Mesendoderm (in vitro differentiated cells): ENCODE measurements at regions not wholly inside any gene's neighbourhood (a gene's known extent, or its start where the extent isn't known, plus 50 kb on each side); places are given as distances from the start of the nearest gene placed in this dataset.

Experiments used
- DNase-seq: peaks from one replicate; pipeline ENCODE4 v3.0.0; 2013
- H2AK5ac ChIP-seq: 2 replicates; pipeline ENCODE4 v1.6.1; 2013; ENCODE audit warnings: low read length, inconsistent platforms
- H2BK120ac ChIP-seq: 2 replicates; pipeline ENCODE4 v1.6.1; 2013; ENCODE audit warnings: low read depth, mild to moderate bottlenecking, low read length, moderate library complexity, mixed read lengths
- H2BK15ac ChIP-seq: replicated peaks from 2 replicates; pipeline ENCODE4 v1.6.1; 2013; ENCODE audit warnings: low read depth, mild to moderate bottlenecking, moderate library complexity
- H2BK5ac ChIP-seq: 2 replicates; pipeline ENCODE4 v1.6.1; 2013; ENCODE audit warnings: low read length, inconsistent platforms
- H3K18ac ChIP-seq: 2 replicates; pipeline ENCODE4 v1.6.1; 2013; ENCODE audit warnings: mild to moderate bottlenecking, low read length, mixed read lengths
- H3K23ac ChIP-seq: one replicate; pipeline ENCODE4 v1.6.1; 2013; ENCODE audit warnings: low read length
- H3K27ac ChIP-seq: 2 replicates; pipeline ENCODE4 v1.5.1; 2013; ENCODE audit warnings: low read depth, mild to moderate bottlenecking, inconsistent platforms, low read length, moderate library complexity
- H3K27me3 ChIP-seq: 2 replicates; pipeline ENCODE4 v1.6.1; 2013; ENCODE audit warnings: low read length, control low read depth, mild to moderate bottlenecking, inconsistent platforms; ENCODE audit not compliant: insufficient read depth, poor library complexity
- H3K36me3 ChIP-seq: 2 replicates; pipeline ENCODE4 v1.6.1; 2013; ENCODE audit warnings: low read length, inconsistent platforms; ENCODE audit not compliant: control insufficient read depth, insufficient read depth
- H3K4ac ChIP-seq: one replicate; pipeline ENCODE4 v1.6.1; 2013; ENCODE audit warnings: low read depth, mild to moderate bottlenecking, low read length, moderate library complexity
- H3K4me1 ChIP-seq: 2 replicates; pipeline ENCODE4 v1.6.1; 2013; ENCODE audit warnings: low read depth, low read length, inconsistent platforms; ENCODE audit not compliant: control insufficient read depth
- H3K4me2 ChIP-seq: 2 replicates; pipeline ENCODE4 v1.6.1; 2013; ENCODE audit warnings: low read length
- H3K4me3 ChIP-seq: 2 replicates; pipeline ENCODE4 v1.5.1; 2013; ENCODE audit warnings: mild to moderate bottlenecking, low read length
- H3K56ac ChIP-seq: one replicate; pipeline ENCODE4 v1.6.1; 2013; ENCODE audit warnings: low read length
- H3K79me1 ChIP-seq: 2 replicates; pipeline ENCODE4 v1.6.1; 2013; ENCODE audit warnings: low read length, inconsistent platforms
- H3K79me2 ChIP-seq: 2 replicates; pipeline ENCODE4 v1.6.1; 2013; ENCODE audit warnings: mild to moderate bottlenecking, low read length; ENCODE audit not compliant: control insufficient read depth, insufficient read depth
- H3K9ac ChIP-seq: 2 replicates; pipeline ENCODE4 v1.6.1; 2013; ENCODE audit warnings: low read length, inconsistent platforms
- H4K5ac ChIP-seq: one replicate; pipeline ENCODE4 v1.6.1; 2013; ENCODE audit warnings: low read length
- H4K8ac ChIP-seq: one replicate; pipeline ENCODE4 v1.6.1; 2013; ENCODE audit warnings: low read depth, mild to moderate bottlenecking, control low read depth, low read length, moderate library complexity
- WGBS: extraction: QIAGEN DNeasy Blood & Tissue Kit; methylation state at CpG from one replicate; pipeline ENCODE4 v1.1.7; 2013; ENCODE audit warnings: low lambda C conversion rate, missing lambda C conversion rate; ENCODE audit not compliant: insufficient coverage; ENCODE audit errors: extremely low coverage; 5-methylcytosine and 5-hydroxymethylcytosine counted together

DNA sequence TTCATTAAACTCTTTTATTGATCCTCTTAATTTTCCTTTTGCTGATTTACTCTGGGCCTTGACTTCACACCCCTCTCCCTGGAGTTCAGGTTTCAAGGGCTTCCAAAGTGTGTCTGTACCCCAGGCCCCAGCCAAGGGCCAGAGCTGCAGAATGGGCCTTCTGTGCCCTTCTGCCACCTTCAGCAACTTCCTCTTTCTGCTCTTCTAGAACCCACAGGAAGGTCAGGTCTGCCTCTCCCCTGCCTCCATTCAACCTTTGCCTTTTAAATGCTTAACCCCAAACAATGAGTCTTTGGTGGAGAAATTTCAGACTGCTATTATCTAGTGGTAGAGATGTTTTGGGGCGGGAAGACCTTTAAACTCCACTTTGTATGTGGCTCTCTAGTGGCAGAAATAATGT is 63.1 kb downstream of the TSN start:
- Histone ChIP-seq H3K9ac (no peak overlapping the region), H3K4me2 (no peak overlapping the region), H3K18ac (no peak overlapping the region), H4K8ac (no peak overlapping the region), H3K4ac (no peak overlapping the region), H2BK15ac (no peak overlapping the region), H4K5ac (no peak overlapping the region), H3K23ac (no peak overlapping the region), H2BK5ac (no peak overlapping the region), H2BK120ac (no peak overlapping the region), H3K27ac (no peak overlapping the region), H3K4me3 (no peak overlapping the region), H3K36me3 (no peaks in the 10 kb centered on the region), H3K79me1 (no peaks in the 10 kb centered on the region), H3K4me1 (no peaks in the 10 kb centered on the region), H3K56ac (no peak overlapping the region), H3K27me3 (no peaks in the 10 kb centered on the region), H2AK5ac (no peak overlapping the region), H3K79me2 (no peaks in the 10 kb centered on the region)
- DNase-seq = no peak
- no CpG with 5 or more reads among the region's 1 CpG for WGBS

DNA sequence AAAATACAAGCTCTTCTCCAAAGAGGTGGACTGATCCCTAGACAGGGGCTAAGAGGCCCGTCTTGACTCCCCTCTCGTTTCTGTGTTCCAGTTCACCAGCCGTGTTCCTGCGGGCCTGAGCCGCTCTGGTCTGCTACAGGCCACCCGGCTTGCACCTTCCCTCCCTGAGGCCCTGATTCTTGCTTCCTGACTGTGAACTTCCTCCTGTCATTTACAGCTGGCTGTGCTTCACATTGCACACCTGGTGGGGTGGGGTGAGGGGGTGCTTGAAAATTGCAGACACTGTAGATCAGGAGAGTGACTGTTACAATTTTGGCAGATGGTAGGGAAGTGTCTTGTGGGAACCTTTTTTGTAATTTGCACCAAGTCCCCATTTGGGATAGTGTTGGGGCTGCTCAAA is 64.4 kb downstream of the TSN start:
- no CpG with 5 or more reads among the region's 6 CpGs for WGBS
- H3K4ac ChIP-seq = no peak overlapping the region

DNA sequence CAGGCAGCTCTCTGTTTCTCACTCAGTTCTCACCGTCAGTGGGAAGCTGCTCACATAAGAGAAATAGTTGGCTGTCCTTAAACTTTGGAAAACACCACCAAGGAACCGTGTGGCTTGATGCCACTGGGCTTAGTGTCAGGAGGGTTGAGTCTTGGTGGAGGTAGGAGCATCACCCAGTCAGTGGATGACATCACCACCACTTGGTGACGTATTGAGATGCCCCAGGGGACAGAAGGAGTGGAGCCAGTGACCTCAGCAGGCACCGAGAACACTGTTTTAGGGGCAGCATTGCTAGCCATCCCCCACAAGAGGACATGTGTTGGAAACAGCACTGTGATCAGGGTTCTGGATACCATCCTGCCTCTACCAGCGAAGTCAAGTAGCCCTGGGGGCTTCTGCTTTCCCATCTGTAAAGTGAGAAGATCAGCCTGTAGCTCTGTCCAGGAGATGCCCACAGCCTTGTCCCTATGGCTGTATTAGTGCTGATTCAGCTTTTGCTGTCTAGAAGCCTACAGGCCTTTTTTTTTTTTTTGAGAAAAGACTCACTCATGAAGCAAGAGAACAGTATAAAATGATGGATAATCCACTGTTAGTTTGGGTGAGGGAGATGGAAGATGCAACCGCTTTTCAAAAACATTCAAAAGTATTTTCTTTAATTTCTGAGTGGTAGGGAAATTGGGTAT is 66.2 kb downstream of the TSN start:
- H2BK15ac ChIP-seq = no peak overlapping the region
- H3K4ac ChIP-seq = no peak overlapping the region
- H3K4me3 ChIP-seq = no peak overlapping the region
- H3K27ac ChIP-seq = no peak overlapping the region
- no peak overlapping the region for H3K56ac ChIP-seq
- WGBS = no CpG with 5 or more reads among the region's 6 CpGs
- no peaks in the 10 kb centered on the region for H3K36me3 ChIP-seq
- H2BK120ac ChIP-seq = no peak overlapping the region
- no peak overlapping the region for H4K8ac ChIP-seq
- H2BK5ac ChIP-seq = no peak overlapping the region
- no peak overlapping the region for H2AK5ac ChIP-seq
- H3K23ac ChIP-seq = no peak overlapping the region
- H3K79me1 ChIP-seq = no peaks in the 10 kb centered on the region
- no peaks in the 10 kb centered on the region for H3K79me2 ChIP-seq
- no peak overlapping the region for H3K4me2 ChIP-seq
- H4K5ac ChIP-seq = no peak overlapping the region
- H3K27me3 ChIP-seq = no peaks in the 10 kb centered on the region
- H3K9ac ChIP-seq = no peak overlapping the region
- H3K18ac ChIP-seq = no peak overlapping the region
- no peak for DNase-seq
- H3K4me1 ChIP-seq = no peaks in the 10 kb centered on the region

More for the DNA sequence above, 64.4 kb downstream of the TSN start:
- no peak overlapping the region for H3K23ac ChIP-seq
- no peaks in the 10 kb centered on the region for H3K36me3 ChIP-seq
- H4K8ac ChIP-seq = no peak overlapping the region
- no peak overlapping the region for H3K56ac ChIP-seq
- no peaks in the 10 kb centered on the region for H3K79me1 ChIP-seq
- no peak overlapping the region for H2BK5ac ChIP-seq
- no peak for DNase-seq
- no peak overlapping the region for H3K9ac ChIP-seq
- H3K27ac ChIP-seq = no peak overlapping the region
- H2BK15ac ChIP-seq = no peak overlapping the region
- H3K4me3 ChIP-seq = no peak overlapping the region
- no peaks in the 10 kb centered on the region for H3K79me2 ChIP-seq
- no peaks in the 10 kb centered on the region for H3K4me1 ChIP-seq
- no peak overlapping the region for H3K4me2 ChIP-seq
- no peak overlapping the region for H4K5ac ChIP-seq
- no peaks in the 10 kb centered on the region for H3K27me3 ChIP-seq
- H2BK120ac ChIP-seq = no peak overlapping the region
- H3K18ac ChIP-seq = no peak overlapping the region
- no peak overlapping the region for H2AK5ac ChIP-seq

DNA sequence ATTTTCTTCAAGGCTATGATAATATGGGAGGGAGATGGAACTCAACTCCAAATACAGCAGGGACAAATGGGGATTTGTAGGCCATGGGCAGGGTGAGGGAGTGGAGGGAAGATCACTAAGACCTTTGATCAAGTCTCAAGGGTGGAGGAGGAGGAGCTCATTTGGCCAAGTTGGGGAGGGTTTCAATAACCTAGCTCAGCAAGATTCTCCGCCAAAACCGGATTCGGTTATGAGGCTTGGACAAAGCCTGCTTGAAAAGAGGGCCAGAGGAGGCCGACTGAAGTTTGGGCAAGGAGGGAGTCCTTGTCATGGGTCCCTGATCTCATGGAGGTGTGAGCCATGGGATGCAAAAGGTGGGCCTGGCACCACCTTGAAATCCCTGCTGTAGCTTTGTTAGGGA is 68.8 kb downstream of the TSN start:
- Histone ChIP-seq H3K36me3 (no peaks in the 10 kb centered on the region), H3K79me1 (no peaks in the 10 kb centered on the region), H3K4ac (no peak overlapping the region), H3K9ac (no peak overlapping the region), H3K27me3 (no peaks in the 10 kb centered on the region), H2BK120ac (no peak overlapping the region), H2BK15ac (no peak overlapping the region), H4K8ac (no peak overlapping the region), H4K5ac (no peak overlapping the region), H2BK5ac (no peak overlapping the region), H3K4me1 (no peaks in the 10 kb centered on the region), H3K4me3 (no peak overlapping the region), H3K23ac (no peak overlapping the region), H3K18ac (no peak overlapping the region), H3K27ac (no peak overlapping the region), H2AK5ac (no peak overlapping the region), H3K56ac (no peak overlapping the region), H3K4me2 (no peak overlapping the region), H3K79me2 (no peaks in the 10 kb centered on the region)
- DNase-seq = no peak
- WGBS = no CpG with 5 or more reads among the region's 4 CpGs

DNA sequence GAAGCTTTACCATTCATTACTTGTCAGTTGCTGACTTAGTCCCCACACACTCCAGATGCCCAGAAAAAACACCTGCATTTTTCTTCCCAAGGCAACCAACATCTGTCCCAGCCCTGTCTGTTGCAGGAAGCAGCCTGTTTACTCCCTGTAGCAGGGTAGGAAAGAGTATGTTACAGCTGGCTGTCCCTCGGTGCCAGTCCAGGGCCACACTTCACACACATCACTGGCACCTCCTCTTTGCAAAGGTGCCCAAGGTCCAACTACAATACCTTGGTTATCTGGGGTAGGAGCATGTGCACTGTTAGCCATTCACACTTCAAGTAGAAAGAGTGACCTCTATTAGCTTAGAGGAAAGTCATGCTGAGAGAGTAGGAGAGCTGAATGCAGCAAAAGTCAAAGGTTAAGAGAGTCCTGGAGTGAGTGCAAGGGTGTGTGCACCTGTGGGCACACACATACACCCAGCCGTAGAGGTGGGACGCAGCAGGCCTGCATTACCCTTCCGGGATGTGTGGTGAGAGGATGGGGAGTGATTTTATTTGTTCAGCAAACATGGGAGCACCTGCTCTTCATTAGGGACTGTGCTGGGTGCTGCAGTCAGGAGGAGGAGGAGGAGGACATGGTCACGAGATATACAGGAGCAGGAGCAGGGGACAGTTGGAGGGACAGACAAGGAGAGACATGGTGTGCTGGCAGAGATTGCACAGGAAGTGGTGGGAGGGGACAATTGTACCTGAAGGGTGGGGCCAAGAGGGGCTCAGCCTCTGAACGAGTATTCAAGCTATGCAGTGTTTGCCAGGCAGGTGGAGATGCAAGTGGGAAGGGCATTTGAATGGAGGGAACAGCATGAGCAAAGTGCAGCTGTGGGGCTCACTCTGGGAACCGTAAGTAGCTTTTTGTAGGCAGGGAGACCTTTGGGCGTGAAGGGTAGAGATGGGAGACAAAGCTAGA is 69.8 kb downstream of the TSN start:
- H3K23ac ChIP-seq = no peak overlapping the region
- H3K27me3 ChIP-seq = no peaks in the 10 kb centered on the region
- no peak overlapping the region for H3K18ac ChIP-seq
- H3K56ac ChIP-seq = no peak overlapping the region
- no peak overlapping the region for H2BK120ac ChIP-seq
- no peak overlapping the region for H3K4me3 ChIP-seq
- H4K5ac ChIP-seq = no peak overlapping the region
- H3K9ac ChIP-seq = no peak overlapping the region
- no peaks in the 10 kb centered on the region for H3K79me1 ChIP-seq
- no peak overlapping the region for H3K4me2 ChIP-seq
- no peak overlapping the region for H3K27ac ChIP-seq
- DNase-seq = no peak
- H4K8ac ChIP-seq = no peak overlapping the region
- no peak overlapping the region for H2AK5ac ChIP-seq
- H3K4me1 ChIP-seq = no peaks in the 10 kb centered on the region
- H3K79me2 ChIP-seq = no peaks in the 10 kb centered on the region
- H3K4ac ChIP-seq = no peak overlapping the region
- no CpG with 5 or more reads among the region's 8 CpGs for WGBS
- no peak overlapping the region for H2BK15ac ChIP-seq
- no peaks in the 10 kb centered on the region for H3K36me3 ChIP-seq
- H2BK5ac ChIP-seq = no peak overlapping the region
